ENCODE measurements at regions not wholly inside any gene's neighbourhood (a gene's known extent, or its start where the extent isn't known, plus 50 kb on each side); places are given as distances from the start of the nearest gene placed in this dataset.

DNA sequence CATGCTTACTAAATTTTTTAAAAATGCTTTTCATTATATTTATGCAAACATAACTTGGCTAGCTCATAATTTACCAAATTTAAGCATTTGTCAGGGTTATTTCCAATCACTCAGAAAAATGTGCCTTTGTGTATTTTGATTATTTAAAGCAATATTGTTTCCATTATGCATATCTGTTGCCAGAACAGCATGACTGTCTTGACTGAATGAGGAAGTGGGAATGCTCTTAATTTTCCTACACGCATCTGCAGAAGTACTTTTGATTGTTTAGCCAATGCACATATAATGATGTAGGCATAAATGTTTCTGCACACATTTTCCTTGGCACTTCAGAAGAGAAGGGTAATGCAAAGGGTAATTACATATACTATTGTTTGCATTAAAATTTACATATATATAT, 92.5 kb upstream of the ADGRL2 start:
- DNase-seq (ENCODE audit: low spot score): no peak
- in situ Hi-C loops (cut with MboI; ENCODE audit: low pct_unique_long_range_greater_than_20kb, low sequenced_read_pairs, unreplicated experiment): no loop called here
- TF ChIP-seq CTCF (IDR thresholded peaks at IDR 0.05; ENCODE audit: extremely low read depth, insufficient read depth, missing control alignments): no peak

DNA sequence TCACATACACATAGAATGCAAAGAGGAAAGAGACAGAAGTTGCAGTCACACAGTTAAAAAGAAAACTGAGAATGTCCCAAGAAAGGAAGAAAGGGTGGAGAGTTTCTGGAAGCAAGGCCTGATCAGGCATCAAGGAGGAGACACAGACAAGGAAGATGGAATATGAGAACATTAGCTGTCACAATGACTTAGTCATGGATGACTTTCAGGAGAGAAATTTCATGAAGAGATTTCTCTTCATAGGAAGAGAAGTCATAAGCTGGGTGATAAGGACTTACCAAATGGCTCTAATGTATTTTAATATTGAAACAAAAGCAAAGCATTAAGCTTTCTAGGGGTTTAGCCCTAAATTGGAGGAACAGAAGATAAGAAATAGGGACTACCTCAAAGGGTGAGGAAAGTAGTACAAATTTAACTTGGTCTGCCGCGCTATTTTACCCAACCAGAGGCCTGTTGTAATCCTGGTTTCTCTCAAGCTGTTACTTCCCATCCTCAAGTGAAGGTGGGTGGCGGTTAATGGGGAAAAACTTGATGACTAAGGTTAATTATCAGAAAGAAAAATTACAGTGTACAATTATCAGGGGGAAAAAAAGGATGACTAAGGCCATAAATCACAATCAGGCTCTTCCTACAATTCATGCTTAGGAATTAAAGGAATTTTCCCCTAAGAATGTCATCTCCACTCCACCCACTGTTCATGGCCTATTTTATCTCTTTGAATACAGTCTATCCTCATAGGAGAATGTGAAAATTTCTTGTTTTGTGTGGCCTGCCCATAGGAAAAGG, 93.9 kb upstream of the ADGRL2 start:
- in situ Hi-C loops (cut with MboI; ENCODE audit: low pct_unique_long_range_greater_than_20kb, low sequenced_read_pairs, unreplicated experiment): no loop called here

GRCh38 chr1:81703756-81704463, 96.8 kb upstream of the ADGRL2 start:
- in situ Hi-C loops (cut with MboI; ENCODE audit: low pct_unique_long_range_greater_than_20kb, low sequenced_read_pairs, unreplicated experiment): no loop called here
- no peak for TF ChIP-seq CTCF (IDR thresholded peaks at IDR 0.05; ENCODE audit: extremely low read depth, insufficient read depth, missing control alignments)

More for the DNA sequence above, 93.9 kb upstream of the ADGRL2 start:
- no peak for TF ChIP-seq CTCF (IDR thresholded peaks at IDR 0.05; ENCODE audit: extremely low read depth, insufficient read depth, missing control alignments)
- DNase-seq (ENCODE audit: low spot score): no peak

DNA sequence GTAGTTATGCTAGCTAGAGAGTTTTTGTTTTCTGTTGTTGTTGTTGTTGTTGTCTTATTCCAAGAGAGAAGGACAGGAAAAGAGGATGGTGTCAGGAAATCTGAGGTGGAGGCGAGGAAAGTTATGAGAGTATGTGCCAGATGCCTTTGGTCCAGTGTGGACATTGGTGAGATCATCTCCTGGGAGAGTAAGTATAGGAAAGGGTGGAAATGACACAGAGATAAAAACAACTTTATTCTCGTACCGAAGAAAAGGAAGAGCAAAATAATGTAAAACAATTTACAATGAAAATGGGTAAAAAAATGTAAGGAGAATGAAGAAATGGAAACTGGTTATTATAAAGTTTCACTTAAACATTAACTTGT, 97.4 kb upstream of the ADGRL2 start:
- TF ChIP-seq CTCF (IDR thresholded peaks at IDR 0.05; ENCODE audit: extremely low read depth, insufficient read depth, missing control alignments): no peak
- no peak for DNase-seq (ENCODE audit: low spot score)
- in situ Hi-C loops (cut with MboI; ENCODE audit: low pct_unique_long_range_greater_than_20kb, low sequenced_read_pairs, unreplicated experiment): no loop called here

More at GRCh38 chr1:81703756-81704463, 96.8 kb upstream of the ADGRL2 start:
- DNase-seq (ENCODE audit: low spot score): no peak

DNA sequence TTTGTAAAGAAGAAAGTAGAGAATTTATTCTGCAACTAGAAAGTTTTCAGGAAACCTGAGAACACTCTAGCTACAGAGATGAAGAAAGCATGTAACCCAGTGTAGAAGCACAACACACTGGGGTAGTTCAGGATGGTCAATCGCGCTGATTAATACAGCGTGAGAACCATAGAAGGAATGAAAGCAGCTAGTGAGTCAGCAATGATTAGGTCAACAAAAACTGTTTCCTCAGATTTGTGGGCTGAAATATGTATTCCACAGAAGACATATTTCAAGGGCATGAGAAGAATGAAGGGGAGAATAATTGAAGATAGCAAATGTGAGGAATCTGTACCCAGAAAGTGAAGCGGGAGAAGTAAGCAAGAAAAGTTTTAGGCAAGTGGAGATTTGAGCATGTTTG, 97.8 kb upstream of the ADGRL2 start:
- no peak for DNase-seq (ENCODE audit: low spot score)
- TF ChIP-seq CTCF (IDR thresholded peaks at IDR 0.05; ENCODE audit: extremely low read depth, insufficient read depth, missing control alignments): no peak
- in situ Hi-C loops (cut with MboI; ENCODE audit: low pct_unique_long_range_greater_than_20kb, low sequenced_read_pairs, unreplicated experiment): no loop called here

DNA sequence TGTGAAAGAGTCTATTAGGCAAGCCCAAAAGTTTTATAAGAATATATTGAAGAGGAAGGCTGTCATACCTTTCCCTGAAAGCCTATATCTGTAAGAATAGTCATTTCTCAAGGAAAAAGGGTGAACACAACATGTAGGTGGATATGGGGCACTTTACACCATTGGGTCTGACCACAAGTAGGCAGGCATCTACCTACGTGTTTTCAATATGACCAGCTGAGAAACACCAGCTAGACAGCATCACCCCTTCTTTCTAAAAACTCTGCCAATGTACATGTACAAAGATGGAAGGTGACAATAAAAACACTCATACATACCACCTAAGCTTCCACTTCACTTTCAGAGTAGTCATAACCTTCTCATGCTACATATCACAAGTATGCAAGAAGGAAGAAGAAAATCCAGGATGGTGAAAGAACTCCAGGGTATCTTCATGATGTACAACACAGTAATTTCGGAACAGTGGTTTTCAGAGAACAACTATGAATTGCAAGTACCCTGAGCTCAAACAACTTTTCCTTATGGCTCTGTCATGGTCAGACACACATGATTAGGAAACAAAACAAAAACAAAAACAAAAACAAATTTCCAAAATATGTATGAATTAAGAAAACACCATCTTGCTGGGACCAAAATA, 98.5 kb upstream of the ADGRL2 start:
- in situ Hi-C loops (cut with MboI; ENCODE audit: low pct_unique_long_range_greater_than_20kb, low sequenced_read_pairs, unreplicated experiment): no loop called here
- no peak for DNase-seq (ENCODE audit: low spot score)
- TF ChIP-seq CTCF (IDR thresholded peaks at IDR 0.05; ENCODE audit: extremely low read depth, insufficient read depth, missing control alignments): no peak

All from GM13977 (cell line).